Karpas-422 (cell line): ENCODE measurements at regions not wholly inside any gene's neighbourhood (a gene's known extent, or its start where the extent isn't known, plus 50 kb on each side); places are given as distances from the start of the nearest gene placed in this dataset.

Experiments used
- DNase-seq: peaks from one replicate; pipeline ENCODE4 v3.0.0-alpha.2; 2015
- H2AFZ ChIP-seq: fragments of 200-600 bp; sonication (generic); 2 replicates; pipeline ENCODE4 v1.6.1; 2014; ENCODE audit warnings: antibody characterized with exemption, low read length, mixed read lengths
- H3K27ac ChIP-seq: fragments of 200-600 bp; sonication (generic); 2 replicates; pipeline ENCODE4 v1.5.1; 2014; ENCODE audit warnings: mild to moderate bottlenecking, low read length, moderate library complexity
- H3K27me3 ChIP-seq: fragments of 200-600 bp; sonication (generic); 2 replicates; pipeline ENCODE4 v1.6.1; 2014; ENCODE audit warnings: low read length, mixed read lengths
- H3K36me3 ChIP-seq: fragments of 200-600 bp; sonication (generic); 2 replicates; pipeline ENCODE4 v1.6.1; 2014; ENCODE audit warnings: low read length, mixed read lengths; ENCODE audit not compliant: insufficient read depth
- H3K4me1 ChIP-seq: fragments of 200-600 bp; sonication (generic); 2 replicates; pipeline ENCODE4 v1.6.1; 2014; ENCODE audit warnings: mild to moderate bottlenecking, low read length, mixed read lengths
- H3K4me2 ChIP-seq: fragments of 200-600 bp; sonication (generic); 2 replicates; pipeline ENCODE4 v1.6.1; 2014; ENCODE audit warnings: low read length, low read depth, mild to moderate bottlenecking; ENCODE audit not compliant: poor library complexity, severe bottlenecking
- H3K4me3 ChIP-seq: fragments of 200-600 bp; sonication (generic); 2 replicates; pipeline ENCODE4 v1.5.1; 2014; ENCODE audit warnings: mild to moderate bottlenecking, antibody characterized with exemption, low read length, mixed read lengths
- H3K79me2 ChIP-seq: fragments of 200-600 bp; sonication (generic); 2 replicates; pipeline ENCODE4 v1.6.1; 2014; ENCODE audit warnings: mild to moderate bottlenecking, low read length, mixed read lengths
- H3K9ac ChIP-seq: fragments of 200-600 bp; sonication (generic); 2 replicates; pipeline ENCODE4 v1.6.0; 2014; ENCODE audit warnings: low read length
- H3K9me2 ChIP-seq: fragments of 200-600 bp; sonication (generic), shearing (Covaris generic); replicated peaks from 2 replicates; pipeline ENCODE4 v1.6.0; 2014; ENCODE audit warnings: mild to moderate bottlenecking, low read length, moderate library complexity; ENCODE audit not compliant: insufficient read depth
- H3K9me3 ChIP-seq: fragments of 300-700, 200-600 bp; sonication (generic); 2 replicates; pipeline ENCODE4 v1.6.1; 2014; ENCODE audit warnings: low read length, mixed read lengths
- H4K20me1 ChIP-seq: fragments of 200-600 bp; sonication (generic); 2 replicates; pipeline ENCODE4 v1.6.1; 2014; ENCODE audit warnings: mild to moderate bottlenecking, antibody characterized with exemption, low read length, low read depth; ENCODE audit not compliant: insufficient read depth

- no peaks in the 10 kb centered on the region for H3K36me3 ChIP-seq
- H3K9ac ChIP-seq = no peak overlapping the region
- H3K27ac ChIP-seq = no peak overlapping the region
- H3K4me1 ChIP-seq = no peaks in the 10 kb centered on the region
- no peaks in the 10 kb centered on the region for H3K79me2 ChIP-seq
- H3K4me3 ChIP-seq = no peak overlapping the region
- no peaks in the 10 kb centered on the region for H4K20me1 ChIP-seq
- H3K9me2 ChIP-seq = no peaks in the 10 kb centered on the region
- no peak overlapping the region for H2AFZ ChIP-seq
- no peak for DNase-seq
- H3K9me3 ChIP-seq = no peaks in the 10 kb centered on the region
- no peaks in the 10 kb centered on the region for H3K27me3 ChIP-seq
- no peak overlapping the region for H3K4me2 ChIP-seq
These were observed 99.1 kb upstream of the JCAD start for GRCh38 chr10:30158325-30158960.

- Histone ChIP-seq H2AFZ (no peak overlapping the region), H3K9me2 (no peaks in the 10 kb centered on the region), H4K20me1 (no peaks in the 10 kb centered on the region), H3K9ac (no peak overlapping the region), H3K27me3 (no peaks in the 10 kb centered on the region), H3K79me2 (no peaks in the 10 kb centered on the region), H3K27ac (no peak overlapping the region), H3K4me3 (no peak overlapping the region), H3K4me2 (no peak overlapping the region), H3K9me3 (no peaks in the 10 kb centered on the region), H3K36me3 (no peaks in the 10 kb centered on the region), H3K4me1 (no peaks in the 10 kb centered on the region)
- DNase-seq = no peak
These were observed 96.0 kb upstream of the JCAD start for GRCh38 chr10:30155401-30155800.

- no peaks in the 10 kb centered on the region for H3K36me3 ChIP-seq
These were observed 95.2 kb upstream of the JCAD start for GRCh38 chr10:30154561-30154960.

GRCh38 chr10:30154126-30154525, 94.7 kb upstream of the JCAD start:
- Histone ChIP-seq H3K27me3 (no peaks in the 10 kb centered on the region), H3K9ac (no peak overlapping the region), H3K27ac (no peak overlapping the region), H3K4me2 (no peak overlapping the region), H3K79me2 (no peaks in the 10 kb centered on the region), H3K4me3 (no peak overlapping the region), H4K20me1 (no peaks in the 10 kb centered on the region), H3K4me1 (no peaks in the 10 kb centered on the region), H3K9me3 (no peaks in the 10 kb centered on the region), H3K9me2 (no peaks in the 10 kb centered on the region), H2AFZ (no peak overlapping the region), H3K36me3 (no peaks in the 10 kb centered on the region)
- no peak for DNase-seq

More at GRCh38 chr10:30154561-30154960, 95.2 kb upstream of the JCAD start:
- Histone ChIP-seq H3K4me3 (no peak overlapping the region), H3K4me1 (no peaks in the 10 kb centered on the region), H3K27ac (no peak overlapping the region), H3K9me2 (no peaks in the 10 kb centered on the region), H2AFZ (no peak overlapping the region), H3K79me2 (no peaks in the 10 kb centered on the region), H3K9ac (no peak overlapping the region), H3K27me3 (no peaks in the 10 kb centered on the region), H4K20me1 (no peaks in the 10 kb centered on the region), H3K9me3 (no peaks in the 10 kb centered on the region), H3K4me2 (no peak overlapping the region)
- DNase-seq = no peak

- no peaks in the 10 kb centered on the region for H3K79me2 ChIP-seq
- no peaks in the 10 kb centered on the region for H3K9me3 ChIP-seq
- H4K20me1 ChIP-seq = no peaks in the 10 kb centered on the region
- H3K4me2 ChIP-seq = no peak overlapping the region
- no peak overlapping the region for H3K27ac ChIP-seq
- no peak overlapping the region for H2AFZ ChIP-seq
- H3K4me1 ChIP-seq = no peaks in the 10 kb centered on the region
- no peaks in the 10 kb centered on the region for H3K9me2 ChIP-seq
- no peak overlapping the region for H3K9ac ChIP-seq
- DNase-seq = no peak
- H3K36me3 ChIP-seq = no peaks in the 10 kb centered on the region
- no peaks in the 10 kb centered on the region for H3K27me3 ChIP-seq
- no peak overlapping the region for H3K4me3 ChIP-seq
These were observed 92.4 kb upstream of the JCAD start for GRCh38 chr10:30151581-30152389.

GRCh38 chr10:30141423-30141822, 82.0 kb upstream of the JCAD start:
- Histone ChIP-seq H3K36me3 (no peaks in the 10 kb centered on the region), H3K79me2 (no peaks in the 10 kb centered on the region), H3K4me1 (no peaks in the 10 kb centered on the region), H3K4me2 (no peak overlapping the region), H4K20me1 (no peaks in the 10 kb centered on the region), H3K9ac (no peak overlapping the region), H3K27me3 (no peaks in the 10 kb centered on the region), H3K27ac (no peak overlapping the region), H2AFZ (no peak overlapping the region), H3K9me3 (no peaks in the 10 kb centered on the region), H3K9me2 (no peaks in the 10 kb centered on the region), H3K4me3 (no peak overlapping the region)
- no peak for DNase-seq

- no peaks in the 10 kb centered on the region for H4K20me1 ChIP-seq
These were observed 75.0 kb upstream of the JCAD start for GRCh38 chr10:30134171-30134945.

GRCh38 chr10:30133198-30133597, 73.8 kb upstream of the JCAD start:
- Histone ChIP-seq H2AFZ (no peak overlapping the region), H3K4me3 (no peak overlapping the region), H3K9me3 (no peaks in the 10 kb centered on the region), H3K4me1 (no peaks in the 10 kb centered on the region), H3K9me2 (no peaks in the 10 kb centered on the region), H3K27me3 (no peaks in the 10 kb centered on the region), H3K79me2 (no peaks in the 10 kb centered on the region), H3K36me3 (no peaks in the 10 kb centered on the region), H3K27ac (no peak overlapping the region), H4K20me1 (no peaks in the 10 kb centered on the region), H3K9ac (no peak overlapping the region), H3K4me2 (no peak overlapping the region)
- DNase-seq = no peak

More at GRCh38 chr10:30134171-30134945, 75.0 kb upstream of the JCAD start:
- Histone ChIP-seq H3K4me3 (no peak overlapping the region), H3K27ac (no peak overlapping the region), H3K4me1 (no peaks in the 10 kb centered on the region), H2AFZ (no peak overlapping the region), H3K27me3 (no peaks in the 10 kb centered on the region), H3K9me2 (no peaks in the 10 kb centered on the region), H3K36me3 (no peaks in the 10 kb centered on the region), H3K9ac (no peak overlapping the region), H3K9me3 (no peaks in the 10 kb centered on the region), H3K4me2 (no peak overlapping the region), H3K79me2 (no peaks in the 10 kb centered on the region)
- DNase-seq = no peak
